Endothelial cell of umbilical vein (primary cell): ENCODE measurements at regions not wholly inside any gene's neighbourhood (a gene's known extent, or its start where the extent isn't known, plus 50 kb on each side); places are given as distances from the start of the nearest gene placed in this dataset.

ENCODE experiments used
- BruUV-seq: library from RNA; stranded (reverse); fragments of 400-500 nt; replicated peaks from 2 replicates; lab custom pipeline; 2021; lab: Mats Ljungman, UMichigan
- CTCF ChIA-PET: fragments of 300-600, 350-600 bp; sonication (Branson Sonifier 250); formaldehyde crosslinking; loops from one replicate; lab custom pipeline; 2021; ENCODE audit warnings: antibody characterized with exemption, inconsistent platforms; lab: Charles Lee
- POLR2A ChIA-PET: fragments of 300-600, 350-600 bp; sonication (Branson Sonifier 250); formaldehyde crosslinking; loops from one replicate; lab custom pipeline; 2021; ENCODE audit warnings: antibody characterized with exemption, inconsistent platforms; lab: Charles Lee
- DNase-seq: peaks from one replicate; pipeline ENCODE4 v3.0.0-alpha.2; 2011; ENCODE audit warnings: low read depth, low spot score
- FAIRE-seq: peaks from 2 replicates; lab custom pipeline; 2011; peaks lifted over from hg19 to GRCh38; lab: Jason Lieb, UNC
- H2AFZ ChIP-seq: 2 replicates; pipeline ENCODE4 v1.6.0; 2012; ENCODE audit warnings: low read depth, low read length, control low read depth, inconsistent platforms
- H3K27ac ChIP-seq: 2 replicates; pipeline ENCODE4 v1.5.1; 2011; ENCODE audit warnings: low read depth, mild to moderate bottlenecking, control low read depth, low read length, moderate library complexity; ENCODE audit not compliant: insufficient read depth
- H3K27me3 ChIP-seq, 2 experiments: 2 replicates each; pipeline versions ENCODE4 v1.6.0 to v1.6.1; 2011; ENCODE audit warnings: low read length in 2 of 2, mixed read lengths in 1 of 2; ENCODE audit not compliant: control insufficient read depth in 2 of 2, insufficient read depth in 2 of 2
- H3K36me3 ChIP-seq, 2 experiments: 2 replicates in 1 of 2; 3 replicates in 1 of 2; pipeline ENCODE4 v1.5.1; 2011; ENCODE audit warnings: low read length in 2 of 2, mild to moderate bottlenecking in 1 of 2, moderate library complexity in 1 of 2; ENCODE audit not compliant: control insufficient read depth in 2 of 2, insufficient read depth in 2 of 2; ENCODE audit errors: extremely low read depth in 1 of 2
- H3K4me1 ChIP-seq: 3 replicates; pipeline ENCODE4 v1.5.1; 2011; ENCODE audit warnings: mild to moderate bottlenecking, low read length; ENCODE audit not compliant: control insufficient read depth, insufficient read depth; ENCODE audit errors: extremely low read depth
- H3K4me2 ChIP-seq: 2 replicates; pipeline ENCODE4 v1.6.1; 2011; ENCODE audit warnings: low read length, control low read depth, mixed read lengths; ENCODE audit not compliant: insufficient read depth
- H3K4me3 ChIP-seq, 3 experiments: fragments of 200-600 bp in 1 of 3; sonication (generic), shearing (Covaris generic) in 1 of 3; replicated peaks in 1 of 3; 2 replicates each; pipeline ENCODE4 v1.5.1; 2011 to 2016; ENCODE audit warnings: control low read depth in 3 of 3, low read length in 3 of 3, mild to moderate bottlenecking in 2 of 3, inconsistent platforms in 1 of 3, low read depth in 1 of 3, moderate library complexity in 1 of 3; ENCODE audit not compliant: insufficient read depth in 1 of 3
- H3K79me2 ChIP-seq: 2 replicates; pipeline ENCODE4 v1.6.0; 2012; ENCODE audit warnings: low read length, inconsistent platforms; ENCODE audit not compliant: control insufficient read depth, insufficient read depth
- H3K9ac ChIP-seq: replicated peaks from 2 replicates; pipeline ENCODE3; 2011; ENCODE audit warnings: low read length, control low read depth; ENCODE audit not compliant: insufficient read depth; ENCODE audit errors: extremely low read depth
- H3K9me1 ChIP-seq: replicated peaks from 3 replicates; pipeline ENCODE4 v1.6.0; 2011; ENCODE audit warnings: mild to moderate bottlenecking, low read length; ENCODE audit not compliant: control insufficient read depth, insufficient read depth; ENCODE audit errors: extremely low read depth
- H3K9me3 ChIP-seq: replicated peaks from 2 replicates; pipeline ENCODE4 v1.5.1; 2012; ENCODE audit warnings: low read length, inconsistent platforms; ENCODE audit not compliant: control insufficient read depth, insufficient read depth
- H4K20me1 ChIP-seq: replicated peaks from 2 replicates; pipeline ENCODE3; 2011; ENCODE audit warnings: mild to moderate bottlenecking, low read length; ENCODE audit not compliant: control insufficient read depth, insufficient read depth; ENCODE audit errors: extremely low read depth
- EZH2 ChIP-seq: IDR thresholded peaks from 2 replicates; pipeline ENCODE4 v1.6.1; 2012; ENCODE audit warnings: borderline replicate concordance, low read depth, mild to moderate bottlenecking, moderate library complexity, low read length, inconsistent platforms; ENCODE audit not compliant: severe bottlenecking
- FOS ChIP-seq: IDR thresholded peaks from 2 replicates; pipeline ENCODE4 v1.6.1; 2011; ENCODE audit warnings: mild to moderate bottlenecking, low read length, moderate library complexity, borderline replicate concordance; ENCODE audit not compliant: insufficient read depth
- GATA2 ChIP-seq: IDR thresholded peaks from 2 replicates; pipeline ENCODE4 v1.7.0; 2011; ENCODE audit warnings: low read depth, mild to moderate bottlenecking, moderate library complexity, mixed read lengths, low read length; ENCODE audit not compliant: insufficient read length, insufficient read depth
- JUN ChIP-seq: IDR thresholded peaks from 2 replicates; pipeline ENCODE4 v1.6.1; 2011; ENCODE audit warnings: borderline replicate concordance, low read depth; ENCODE audit not compliant: insufficient read length, insufficient read depth
- MAX ChIP-seq: IDR thresholded peaks from 2 replicates; pipeline ENCODE4 v1.6.1; 2011; ENCODE audit not compliant: insufficient read depth, insufficient read length
- MYC ChIP-seq: IDR thresholded peaks from one replicate; pipeline ENCODE4 v1.6.1; 2011; ENCODE audit warnings: mild to moderate bottlenecking, low read depth, low read length
- POLR2A ChIP-seq: IDR thresholded peaks from 2 replicates; pipeline ENCODE4 v1.6.1; 2012; ENCODE audit warnings: low read depth, mild to moderate bottlenecking, control low read depth, low read length
- POLR2AphosphoS5 ChIP-seq: IDR thresholded peaks from 2 replicates; pipeline ENCODE4 v1.6.1; 2012; ENCODE audit warnings: low read depth, mild to moderate bottlenecking, control low read depth, low read length, moderate library complexity; ENCODE audit not compliant: insufficient read depth
- dilution Hi-C: fragments of 300-500 bp; cut with MboI; formaldehyde crosslinking; loops from one replicate; pipeline ENCODE4 v1.15.0; 2019; ENCODE audit warnings: low sequenced_read_pairs; ENCODE audit not compliant: extremely low pct_ligation_motif_present
- intact Hi-C: fragments of 100-400 bp; cut with micrococcal nuclease; formaldehyde crosslinking; loops from one replicate; pipeline ENCODE4 v1.10.0; 2022
- TF ChIP-seq, protein P1 (sequence below), 2 donors: IDR thresholded peaks; 1 replicate in 1 of 2; 2 replicates in 1 of 2; pipeline ENCODE4 v1.5.1; 2011; ENCODE audit warnings: low read length in 2 of 2, mild to moderate bottlenecking in 2 of 2, moderate library complexity in 2 of 2, control low read depth in 1 of 2, inconsistent platforms in 1 of 2, low read depth in 1 of 2; ENCODE audit not compliant: insufficient read depth in 1 of 2; ENCODE audit errors: extremely low read depth in 1 of 2

DNA sequence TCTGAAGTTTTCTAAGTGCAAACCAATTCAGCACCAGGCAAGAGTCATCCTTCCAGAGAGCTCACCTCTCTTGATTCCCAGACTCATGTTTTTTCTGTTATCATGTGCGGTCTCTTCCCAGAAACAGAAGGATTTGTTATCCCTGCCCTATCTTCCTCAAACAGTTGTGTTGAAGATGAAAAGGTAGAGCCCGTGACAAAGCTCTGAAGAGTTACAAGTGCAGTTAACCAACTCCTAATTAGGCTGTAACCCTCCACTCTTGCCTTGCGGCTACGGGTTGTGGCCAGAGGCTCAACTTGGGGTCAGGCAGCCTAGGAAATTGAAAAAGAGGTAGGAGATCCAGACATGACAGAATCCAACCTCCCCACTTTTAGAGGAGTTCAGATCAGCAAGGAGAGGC is 76.2 kb upstream of the CADM1 start:
- POLR2A ChIA-PET, result no interaction called here
- CTCF ChIA-PET, result no interaction called here
- Histone ChIP-seq H4K20me1 (no peaks in the 10 kb centered on the region), H3K9ac (no peak overlapping the region), H3K27me3 (no peaks in the 10 kb centered on the region), H3K27ac (no peak overlapping the region), H3K9me1 (no peaks in the 10 kb centered on the region), H3K36me3 (no peaks in the 10 kb centered on the region), H3K79me2 (no peaks in the 10 kb centered on the region), H3K9me3 (peaks cover 5% of the 10 kb centered on the region), H3K4me3 (no peak overlapping the region), H2AFZ (no peak overlapping the region), H3K4me1 (no peaks in the 10 kb centered on the region), H3K4me2 (no peak overlapping the region)
- dilution Hi-C loops (no loop called here), intact Hi-C loops (no loop called here)
- TF ChIP-seq FOS (no peak), POLR2AphosphoS5 (no peak), GATA2 (no peak), JUN (no peak), MYC (no peak), EZH2 (no peak), POLR2A (no peak), MAX (no peak)
- DNase-seq (no peak), FAIRE-seq (no peak)
- no TSS peak for BruUV-seq

GRCh38 chr11:115579181-115579825 is 75.1 kb upstream of the CADM1 start:
- dilution Hi-C loops (no loop called here), intact Hi-C loops (no loop called here)
- no peak overlapping the region for H3K4me3 ChIP-seq
- H3K4me2 ChIP-seq, result no peak overlapping the region
- no peaks in the 10 kb centered on the region for H3K79me2 ChIP-seq
- H3K9ac ChIP-seq, result no peak overlapping the region
- no peaks in the 10 kb centered on the region for H4K20me1 ChIP-seq
- H3K9me1 ChIP-seq, result no peaks in the 10 kb centered on the region
- ChIA-PET CTCF (no interaction called here), POLR2A (no interaction called here)
- H3K9me3 ChIP-seq, result peaks cover 3% of the 10 kb centered on the region
- H3K36me3 ChIP-seq, result no peaks in the 10 kb centered on the region
- no peak overlapping the region for H3K27ac ChIP-seq
- no peak for TF ChIP-seq POLR2A
- TF ChIP-seq EZH2, result no peak
- TF ChIP-seq, protein P1, sequence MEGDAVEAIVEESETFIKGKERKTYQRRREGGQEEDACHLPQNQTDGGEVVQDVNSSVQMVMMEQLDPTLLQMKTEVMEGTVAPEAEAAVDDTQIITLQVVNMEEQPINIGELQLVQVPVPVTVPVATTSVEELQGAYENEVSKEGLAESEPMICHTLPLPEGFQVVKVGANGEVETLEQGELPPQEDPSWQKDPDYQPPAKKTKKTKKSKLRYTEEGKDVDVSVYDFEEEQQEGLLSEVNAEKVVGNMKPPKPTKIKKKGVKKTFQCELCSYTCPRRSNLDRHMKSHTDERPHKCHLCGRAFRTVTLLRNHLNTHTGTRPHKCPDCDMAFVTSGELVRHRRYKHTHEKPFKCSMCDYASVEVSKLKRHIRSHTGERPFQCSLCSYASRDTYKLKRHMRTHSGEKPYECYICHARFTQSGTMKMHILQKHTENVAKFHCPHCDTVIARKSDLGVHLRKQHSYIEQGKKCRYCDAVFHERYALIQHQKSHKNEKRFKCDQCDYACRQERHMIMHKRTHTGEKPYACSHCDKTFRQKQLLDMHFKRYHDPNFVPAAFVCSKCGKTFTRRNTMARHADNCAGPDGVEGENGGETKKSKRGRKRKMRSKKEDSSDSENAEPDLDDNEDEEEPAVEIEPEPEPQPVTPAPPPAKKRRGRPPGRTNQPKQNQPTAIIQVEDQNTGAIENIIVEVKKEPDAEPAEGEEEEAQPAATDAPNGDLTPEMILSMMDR (IDR thresholded peaks at IDR 0.05; ENCODE audit: extremely low read depth in 1 of 2, insufficient read depth in 1 of 2, low read depth in 1 of 2, low read length in 2 of 2), result no peak
- TF ChIP-seq MYC, result no peak
- TF ChIP-seq GATA2, result no peak
- no peak for TF ChIP-seq POLR2AphosphoS5
- no peak for TF ChIP-seq FOS
- no peak for TF ChIP-seq JUN
- TF ChIP-seq MAX, result no peak
- no peaks in the 10 kb centered on the region for H3K27me3 ChIP-seq
- H2AFZ ChIP-seq, result no peak overlapping the region
- H3K4me1 ChIP-seq, result no peaks in the 10 kb centered on the region
- no peak for FAIRE-seq
- no peak for DNase-seq
- no TSS peak for BruUV-seq
